ENCODE measurements at regions not wholly inside any gene's neighbourhood (a gene's known extent, or its start where the extent isn't known, plus 50 kb on each side); places are given as distances from the start of the nearest gene placed in this dataset.

DNA sequence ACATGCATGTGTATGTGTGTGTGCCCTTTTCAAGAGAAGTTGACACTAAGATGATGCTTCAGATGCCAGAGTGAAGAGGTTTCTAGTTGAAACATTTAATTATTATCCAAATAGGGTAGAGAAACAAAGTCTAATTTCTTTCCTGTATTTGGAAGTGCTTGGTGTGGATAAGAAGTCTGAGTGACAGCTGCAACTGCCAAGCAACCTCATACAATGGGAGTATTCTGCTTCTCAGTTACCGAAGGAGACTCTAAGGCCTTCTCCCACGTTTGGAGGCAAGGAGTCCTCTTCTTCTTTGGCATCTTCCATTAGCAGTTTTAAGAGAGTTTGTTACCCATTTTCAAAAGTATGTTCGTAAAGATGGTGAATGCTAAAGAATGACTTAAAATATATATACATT, 82.4 kb downstream of the HDGFL1 start:
- TF ChIP-seq, protein P1, sequence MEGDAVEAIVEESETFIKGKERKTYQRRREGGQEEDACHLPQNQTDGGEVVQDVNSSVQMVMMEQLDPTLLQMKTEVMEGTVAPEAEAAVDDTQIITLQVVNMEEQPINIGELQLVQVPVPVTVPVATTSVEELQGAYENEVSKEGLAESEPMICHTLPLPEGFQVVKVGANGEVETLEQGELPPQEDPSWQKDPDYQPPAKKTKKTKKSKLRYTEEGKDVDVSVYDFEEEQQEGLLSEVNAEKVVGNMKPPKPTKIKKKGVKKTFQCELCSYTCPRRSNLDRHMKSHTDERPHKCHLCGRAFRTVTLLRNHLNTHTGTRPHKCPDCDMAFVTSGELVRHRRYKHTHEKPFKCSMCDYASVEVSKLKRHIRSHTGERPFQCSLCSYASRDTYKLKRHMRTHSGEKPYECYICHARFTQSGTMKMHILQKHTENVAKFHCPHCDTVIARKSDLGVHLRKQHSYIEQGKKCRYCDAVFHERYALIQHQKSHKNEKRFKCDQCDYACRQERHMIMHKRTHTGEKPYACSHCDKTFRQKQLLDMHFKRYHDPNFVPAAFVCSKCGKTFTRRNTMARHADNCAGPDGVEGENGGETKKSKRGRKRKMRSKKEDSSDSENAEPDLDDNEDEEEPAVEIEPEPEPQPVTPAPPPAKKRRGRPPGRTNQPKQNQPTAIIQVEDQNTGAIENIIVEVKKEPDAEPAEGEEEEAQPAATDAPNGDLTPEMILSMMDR (conservative IDR thresholded peaks at IDR 0.05), result no peak
- no peak for TF ChIP-seq EZH2 (IDR thresholded peaks at IDR 0.05; ENCODE audit: low read depth)
